C4-2B (cell line): ENCODE measurements at regions not wholly inside any gene's neighbourhood (a gene's known extent, or its start where the extent isn't known, plus 50 kb on each side); places are given as distances from the start of the nearest gene placed in this dataset.

Experiments used
- H3K27ac ChIP-seq: fragments of 450-650 bp; 2 replicates; pipeline ENCODE4 v1.5.1; 2017
- ZFX ChIP-seq: fragments of 450-650 bp; IDR thresholded peaks from 2 replicates; pipeline ENCODE4 v1.6.1; 2017
- TF ChIP-seq, protein P1 (sequence below): fragments of 450-650 bp; conservative IDR thresholded peaks from 2 replicates; pipeline ENCODE4 v1.5.1; 2017; ENCODE audit warnings: mild to moderate bottlenecking

DNA sequence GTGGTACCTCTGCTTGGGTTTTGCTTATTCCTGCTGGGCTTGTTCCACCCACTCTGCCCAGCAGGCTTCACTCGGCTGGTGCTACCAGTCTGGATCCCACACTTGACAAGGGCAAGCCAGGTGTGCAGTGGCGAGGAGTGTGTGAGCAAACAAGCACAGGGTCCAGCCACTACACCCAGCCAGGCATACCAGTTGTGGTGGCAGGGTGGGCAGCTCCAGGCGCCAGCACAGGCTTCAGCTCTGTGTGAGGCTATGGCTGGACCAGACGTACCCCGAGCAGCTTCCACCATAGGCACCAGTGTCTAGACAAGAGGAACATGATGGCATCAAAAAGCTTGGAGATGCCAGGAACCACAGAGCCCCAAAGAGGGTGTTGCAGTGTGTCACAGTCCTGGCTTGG lies 93.1 kb upstream of the GALNT5 start:
- no peak overlapping the region for H3K27ac ChIP-seq
- TF ChIP-seq ZFX = no peak
- TF ChIP-seq, protein P1, sequence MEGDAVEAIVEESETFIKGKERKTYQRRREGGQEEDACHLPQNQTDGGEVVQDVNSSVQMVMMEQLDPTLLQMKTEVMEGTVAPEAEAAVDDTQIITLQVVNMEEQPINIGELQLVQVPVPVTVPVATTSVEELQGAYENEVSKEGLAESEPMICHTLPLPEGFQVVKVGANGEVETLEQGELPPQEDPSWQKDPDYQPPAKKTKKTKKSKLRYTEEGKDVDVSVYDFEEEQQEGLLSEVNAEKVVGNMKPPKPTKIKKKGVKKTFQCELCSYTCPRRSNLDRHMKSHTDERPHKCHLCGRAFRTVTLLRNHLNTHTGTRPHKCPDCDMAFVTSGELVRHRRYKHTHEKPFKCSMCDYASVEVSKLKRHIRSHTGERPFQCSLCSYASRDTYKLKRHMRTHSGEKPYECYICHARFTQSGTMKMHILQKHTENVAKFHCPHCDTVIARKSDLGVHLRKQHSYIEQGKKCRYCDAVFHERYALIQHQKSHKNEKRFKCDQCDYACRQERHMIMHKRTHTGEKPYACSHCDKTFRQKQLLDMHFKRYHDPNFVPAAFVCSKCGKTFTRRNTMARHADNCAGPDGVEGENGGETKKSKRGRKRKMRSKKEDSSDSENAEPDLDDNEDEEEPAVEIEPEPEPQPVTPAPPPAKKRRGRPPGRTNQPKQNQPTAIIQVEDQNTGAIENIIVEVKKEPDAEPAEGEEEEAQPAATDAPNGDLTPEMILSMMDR = no peak

- TF ChIP-seq, protein P1 = no peak
- no peak for TF ChIP-seq ZFX
Measured at GRCh38 chr2:157164891-157165290, 92.6 kb upstream of the GALNT5 start.

GRCh38 chr2:157168501-157168900 lies 89.0 kb upstream of the GALNT5 start:
- no peak overlapping the region for H3K27ac ChIP-seq

More at GRCh38 chr2:157164891-157165290, 92.6 kb upstream of the GALNT5 start:
- H3K27ac ChIP-seq = no peak overlapping the region

DNA sequence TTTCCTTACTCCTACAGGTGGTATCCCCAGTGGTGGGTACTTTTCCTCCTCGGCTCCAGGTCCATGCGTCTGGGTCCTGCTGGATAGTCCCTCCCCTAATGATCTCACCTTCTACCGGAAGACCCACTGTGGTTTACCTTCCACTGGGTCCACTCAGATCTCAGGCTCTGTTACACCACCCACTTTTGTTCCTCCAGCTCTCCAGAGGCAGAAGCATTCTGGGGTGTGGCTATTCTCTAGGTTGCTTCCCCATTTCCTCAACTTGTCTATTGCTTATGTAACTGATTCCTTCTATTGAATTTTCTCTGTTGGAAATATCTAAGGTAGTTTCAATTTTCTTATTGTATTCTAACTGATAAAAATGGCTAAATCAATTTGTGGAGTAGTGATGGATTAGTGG lies 87.6 kb upstream of the GALNT5 start:
- H3K27ac ChIP-seq = no peak overlapping the region
- TF ChIP-seq, protein P1 = no peak
- TF ChIP-seq ZFX = no peak

More at GRCh38 chr2:157168501-157168900, 89.0 kb upstream of the GALNT5 start:
- no peak for TF ChIP-seq ZFX
- TF ChIP-seq, protein P1 = no peak

DNA sequence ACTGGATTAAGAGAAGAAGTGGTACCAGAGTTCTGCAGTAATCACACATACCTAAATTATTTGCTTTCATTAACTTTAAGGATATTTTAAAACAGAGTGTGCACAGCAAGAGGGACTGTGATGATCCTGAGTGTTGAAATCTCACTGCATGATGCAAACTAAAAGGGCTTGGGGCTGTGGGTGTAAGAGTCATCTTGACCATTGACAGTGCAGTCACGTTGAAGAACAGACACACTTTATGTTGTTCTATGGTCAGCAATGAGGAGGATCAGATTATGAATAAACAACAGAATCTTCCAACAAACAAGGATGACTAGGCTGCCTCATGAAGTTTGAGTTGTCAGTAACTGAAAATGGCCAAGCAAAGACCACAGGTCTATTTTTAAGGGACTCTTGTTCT lies 87.2 kb upstream of the GALNT5 start:
- H3K27ac ChIP-seq = no peak overlapping the region
- TF ChIP-seq, protein P1 = no peak
- TF ChIP-seq ZFX = no peak

GRCh38 chr2:157172239-157172638 lies 85.3 kb upstream of the GALNT5 start:
- TF ChIP-seq ZFX = no peak
- TF ChIP-seq, protein P1 = no peak
- H3K27ac ChIP-seq = no peak overlapping the region

- no peak overlapping the region for H3K27ac ChIP-seq
- TF ChIP-seq ZFX = no peak
Measured at GRCh38 chr2:157172866-157173578, 84.5 kb upstream of the GALNT5 start.

- no peak overlapping the region for H3K27ac ChIP-seq
- no peak for TF ChIP-seq ZFX
- TF ChIP-seq, protein P1 = no peak
Measured at GRCh38 chr2:157173740-157174184, 83.7 kb upstream of the GALNT5 start.
